HEK293T (cell line): ENCODE measurements at regions not wholly inside any gene's neighbourhood (a gene's known extent, or its start where the extent isn't known, plus 50 kb on each side); places are given as distances from the start of the nearest gene placed in this dataset.

Experiments used
- CTCF ChIA-PET: fragments of 350-600 bp; formaldehyde crosslinking; extraction: SDS; loops from one replicate; lab custom pipeline; 2021; ENCODE audit warnings: antibody characterized with exemption, inconsistent platforms; lab: Yijun Ruan, JAX
- POLR2A ChIA-PET: fragments of 350-600 bp; formaldehyde crosslinking; extraction: SDS; loops from one replicate; lab custom pipeline; 2020; ENCODE audit warnings: antibody characterized with exemption, inconsistent platforms; lab: Yijun Ruan, JAX
- DNase-seq: peaks from one replicate; pipeline ENCODE4 v3.0.0; 2012; ENCODE audit warnings: mixed read lengths; ENCODE audit errors: extremely low spot score
- ARNT ChIP-seq: fragments of 450-650 bp; IDR thresholded peaks from 2 replicates; pipeline ENCODE4 v1.6.1; 2017; ENCODE audit warnings: mild to moderate bottlenecking
- BHLHE40 ChIP-seq: fragments of 450-650 bp; IDR thresholded peaks from 2 replicates; pipeline ENCODE4 v1.6.1; 2016; ENCODE audit warnings: mild to moderate bottlenecking, moderate library complexity, borderline replicate concordance
- CTBP1 ChIP-seq: fragments of 450-650 bp; IDR thresholded peaks from 2 replicates; pipeline ENCODE4 v1.6.1; 2016; ENCODE audit warnings: borderline replicate concordance
- ELF4 ChIP-seq: fragments of 450-650 bp; IDR thresholded peaks from 2 replicates; pipeline ENCODE4 v1.6.1; 2017; ENCODE audit warnings: antibody characterized with exemption
- FOXA1 ChIP-seq: fragments of 450-650 bp; IDR thresholded peaks from 2 replicates; pipeline ENCODE4 v1.6.1; 2016; ENCODE audit warnings: mild to moderate bottlenecking
- FOXK2 ChIP-seq: fragments of 450-650 bp; IDR thresholded peaks from 2 replicates; pipeline ENCODE4 v1.6.1; 2016; ENCODE audit warnings: mild to moderate bottlenecking
- FOXM1 ChIP-seq: fragments of 450-650 bp; IDR thresholded peaks from 2 replicates; pipeline ENCODE4 v1.6.1; 2017; ENCODE audit warnings: mild to moderate bottlenecking, borderline replicate concordance
- HDGF ChIP-seq: fragments of 450-650 bp; IDR thresholded peaks from 2 replicates; pipeline ENCODE4 v1.6.1; 2017; ENCODE audit warnings: antibody characterized with exemption, borderline replicate concordance
- L3MBTL2 ChIP-seq: fragments of 450-650 bp; conservative IDR thresholded peaks from 2 replicates; pipeline ENCODE4 v1.6.1; 2016; ENCODE audit warnings: mild to moderate bottlenecking
- LEF1 ChIP-seq: fragments of 450-650 bp; IDR thresholded peaks from 2 replicates; pipeline ENCODE4 v1.6.1; 2017; ENCODE audit warnings: mild to moderate bottlenecking, borderline replicate concordance
- NFRKB ChIP-seq: fragments of 450-650 bp; IDR thresholded peaks from 2 replicates; pipeline ENCODE4 v1.6.1; 2016; ENCODE audit warnings: mild to moderate bottlenecking, moderate library complexity
- SP1 ChIP-seq: fragments of 450-650 bp; IDR thresholded peaks from 2 replicates; pipeline ENCODE4 v1.6.1; 2017
- SUZ12 ChIP-seq: fragments of 450-650 bp; IDR thresholded peaks from 2 replicates; pipeline ENCODE4 v1.6.1; 2016; ENCODE audit warnings: mild to moderate bottlenecking
- TARDBP ChIP-seq: fragments of 450-650 bp; IDR thresholded peaks from 2 replicates; pipeline ENCODE4 v1.6.1; 2016
- ZNF384 ChIP-seq: fragments of 450-650 bp; IDR thresholded peaks from 2 replicates; pipeline ENCODE4 v1.6.1; 2016
- TF ChIP-seq, protein P1 (sequence below): fragments of 450-650 bp; IDR thresholded peaks from 2 replicates; pipeline ENCODE4 v1.6.1; 2016

DNA sequence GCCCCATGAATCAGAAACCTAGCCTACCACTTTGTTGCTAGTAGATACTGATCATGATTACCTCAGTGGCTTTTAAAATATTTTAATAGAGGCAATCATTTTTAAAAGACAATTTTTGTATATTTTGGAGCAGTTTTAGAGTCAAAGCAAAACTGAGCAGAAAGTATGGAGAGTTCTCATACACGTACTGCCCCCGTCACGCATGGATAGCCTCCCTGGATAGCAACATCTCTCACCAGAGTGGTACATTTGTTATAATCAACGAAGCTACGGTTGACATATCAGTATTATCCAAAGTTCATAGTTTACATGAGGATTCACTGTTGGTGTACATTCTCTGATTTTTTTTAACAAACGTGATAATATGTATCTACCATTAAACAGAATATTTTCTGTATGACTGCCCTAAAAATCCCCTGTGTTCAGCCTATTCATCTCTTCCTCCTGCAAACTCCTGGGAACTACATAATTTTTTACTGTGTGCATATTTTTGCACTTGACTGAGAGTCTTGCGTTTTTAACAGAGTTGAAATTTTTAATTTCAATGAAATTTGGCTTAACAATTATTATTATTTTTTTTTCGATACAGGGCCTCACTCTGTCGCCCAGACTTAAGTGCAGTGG lies 1436.8 kb upstream of the PCDH9 start:
- TF ChIP-seq TARDBP (no peak), HDGF (no peak), CTBP1 (no peak), ELF4 (no peak), NFRKB (no peak), FOXK2 (no peak), SUZ12 (no peak), FOXM1 (no peak), ARNT (no peak), BHLHE40 (no peak), ZNF384 (no peak), L3MBTL2 (no peak), FOXA1 (no peak), LEF1 (no peak)
- TF ChIP-seq, protein P1, sequence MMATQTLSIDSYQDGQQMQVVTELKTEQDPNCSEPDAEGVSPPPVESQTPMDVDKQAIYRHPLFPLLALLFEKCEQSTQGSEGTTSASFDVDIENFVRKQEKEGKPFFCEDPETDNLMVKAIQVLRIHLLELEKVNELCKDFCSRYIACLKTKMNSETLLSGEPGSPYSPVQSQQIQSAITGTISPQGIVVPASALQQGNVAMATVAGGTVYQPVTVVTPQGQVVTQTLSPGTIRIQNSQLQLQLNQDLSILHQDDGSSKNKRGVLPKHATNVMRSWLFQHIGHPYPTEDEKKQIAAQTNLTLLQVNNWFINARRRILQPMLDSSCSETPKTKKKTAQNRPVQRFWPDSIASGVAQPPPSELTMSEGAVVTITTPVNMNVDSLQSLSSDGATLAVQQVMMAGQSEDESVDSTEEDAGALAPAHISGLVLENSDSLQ = no peak
- POLR2A ChIA-PET = no interaction called here
- CTCF ChIA-PET = no interaction called here
- DNase-seq = no peak

DNA sequence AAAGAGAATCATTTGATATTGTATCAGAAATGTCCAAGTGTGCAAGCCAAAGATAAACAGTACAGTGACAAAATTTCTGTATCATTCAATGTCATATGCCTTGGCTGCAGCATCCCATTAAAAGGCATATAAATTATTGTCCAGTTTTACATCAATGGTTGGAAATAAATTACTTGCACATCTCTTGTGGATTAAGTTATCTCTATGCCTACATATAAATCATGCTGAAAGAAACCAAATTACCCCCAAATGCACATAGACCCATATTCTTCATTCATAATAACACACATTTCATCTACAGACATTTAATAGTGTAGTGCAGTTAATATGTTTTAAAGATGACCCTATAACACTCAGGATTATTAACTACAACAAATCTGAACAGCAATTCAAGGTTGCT lies 1415.7 kb upstream of the PCDH9 start:
- ChIA-PET POLR2A (no interaction called here), CTCF (no interaction called here)
- no peak for TF ChIP-seq FOXA1
- TF ChIP-seq HDGF = no peak
- TF ChIP-seq FOXK2 = no peak
- no peak for TF ChIP-seq FOXM1
- no peak for TF ChIP-seq SUZ12
- TF ChIP-seq L3MBTL2 = no peak
- no peak for TF ChIP-seq CTBP1
- no peak for TF ChIP-seq BHLHE40
- no peak for TF ChIP-seq ARNT
- no peak for TF ChIP-seq LEF1
- no peak for TF ChIP-seq ZNF384
- no peak for DNase-seq

DNA sequence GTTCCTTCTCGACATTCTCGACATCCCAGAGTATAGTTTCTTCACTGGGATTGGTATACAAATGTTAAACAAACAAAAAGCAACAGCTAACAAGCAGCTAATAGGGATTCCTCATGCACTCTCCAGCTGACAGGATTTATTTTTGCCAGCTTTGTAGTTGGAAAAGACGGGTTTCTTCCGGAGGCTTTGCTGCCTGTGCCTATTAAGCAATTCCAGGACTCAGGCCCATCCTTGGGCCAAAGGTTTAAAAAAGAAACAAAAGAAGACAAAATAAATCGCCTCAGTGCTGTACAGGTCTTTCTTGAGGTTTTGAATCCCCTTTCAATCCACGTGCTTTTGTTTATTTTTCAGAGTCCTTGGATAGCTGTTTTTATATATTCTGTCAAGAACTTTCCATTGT lies 1414.5 kb upstream of the PCDH9 start:
- no peak for DNase-seq
- POLR2A ChIA-PET = no interaction called here
- TF ChIP-seq TARDBP = no peak
- no peak for TF ChIP-seq FOXM1
- TF ChIP-seq BHLHE40 = no peak
- TF ChIP-seq ARNT = no peak
- no peak for TF ChIP-seq ZNF384
- TF ChIP-seq LEF1 = no peak
- no peak for TF ChIP-seq HDGF
- TF ChIP-seq SP1 = no peak
- no peak for TF ChIP-seq SUZ12
- TF ChIP-seq FOXK2 = no peak
- no peak for TF ChIP-seq L3MBTL2
- no peak for TF ChIP-seq FOXA1
- no peak for TF ChIP-seq ELF4
- TF ChIP-seq, protein P1 = no peak
- no peak for TF ChIP-seq CTBP1
- no peak for TF ChIP-seq NFRKB

DNA sequence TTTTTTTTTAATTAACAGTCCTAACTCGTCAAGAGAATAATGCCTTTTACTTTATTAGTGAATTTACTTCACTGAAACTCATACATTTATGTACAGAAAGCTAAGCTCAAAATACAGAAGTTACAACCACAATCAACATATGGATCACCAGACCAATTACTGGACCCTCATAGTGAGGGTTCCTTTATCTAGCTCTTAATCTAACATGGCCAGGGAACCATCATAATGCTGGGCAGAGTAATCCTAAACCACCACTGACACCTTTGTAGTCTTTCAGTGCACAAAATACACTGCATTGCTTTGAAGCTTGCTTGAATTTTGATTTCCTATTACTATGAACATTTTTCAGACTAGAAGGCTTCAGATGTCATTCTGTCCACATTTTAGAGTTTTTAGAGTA lies 1406.6 kb upstream of the PCDH9 start:
- DNase-seq = no peak
- TF ChIP-seq ARNT (no peak), ELF4 (no peak), HDGF (no peak), L3MBTL2 (no peak), BHLHE40 (no peak), ZNF384 (no peak), FOXA1 (no peak), CTBP1 (no peak), FOXM1 (no peak), LEF1 (no peak), SUZ12 (no peak), NFRKB (no peak), SP1 (no peak), TARDBP (no peak), FOXK2 (no peak)
- TF ChIP-seq, protein P1 = no peak
- POLR2A ChIA-PET = no interaction called here
- CTCF ChIA-PET = no interaction called here

More for the DNA sequence above, 1414.5 kb upstream of the PCDH9 start:
- CTCF ChIA-PET = no interaction called here

DNA sequence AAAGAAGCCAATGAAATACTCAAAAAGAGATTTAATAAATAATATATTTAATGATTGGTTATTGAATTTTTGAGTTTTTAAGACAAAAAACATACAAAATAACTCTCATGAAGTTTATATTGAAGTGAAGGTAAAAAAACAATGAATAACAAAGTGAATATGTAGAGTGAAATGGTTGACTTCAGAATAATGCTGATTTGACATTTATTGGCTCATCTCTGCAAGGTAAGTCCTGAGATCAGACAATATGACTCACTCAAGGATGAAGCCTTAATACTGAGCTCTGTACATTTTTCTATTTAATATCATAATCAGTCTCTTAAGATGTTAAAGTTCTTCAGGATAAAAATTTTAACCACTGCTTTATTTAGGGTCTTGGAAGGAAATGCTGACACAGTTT lies 1398.9 kb upstream of the PCDH9 start:
- TF ChIP-seq CTBP1 (no peak), NFRKB (no peak), FOXK2 (no peak), ZNF384 (no peak), HDGF (no peak), ARNT (no peak), SP1 (no peak), FOXA1 (no peak), L3MBTL2 (no peak), FOXM1 (no peak), BHLHE40 (no peak), ELF4 (no peak), LEF1 (no peak), TARDBP (no peak), SUZ12 (no peak)
- TF ChIP-seq, protein P1 = no peak
- ChIA-PET CTCF (no interaction called here), POLR2A (no interaction called here)
- no peak for DNase-seq
